ENCODE measurements at regions not wholly inside any gene's neighbourhood (a gene's known extent, or its start where the extent isn't known, plus 50 kb on each side); places are given as distances from the start of the nearest gene placed in this dataset.

DNA sequence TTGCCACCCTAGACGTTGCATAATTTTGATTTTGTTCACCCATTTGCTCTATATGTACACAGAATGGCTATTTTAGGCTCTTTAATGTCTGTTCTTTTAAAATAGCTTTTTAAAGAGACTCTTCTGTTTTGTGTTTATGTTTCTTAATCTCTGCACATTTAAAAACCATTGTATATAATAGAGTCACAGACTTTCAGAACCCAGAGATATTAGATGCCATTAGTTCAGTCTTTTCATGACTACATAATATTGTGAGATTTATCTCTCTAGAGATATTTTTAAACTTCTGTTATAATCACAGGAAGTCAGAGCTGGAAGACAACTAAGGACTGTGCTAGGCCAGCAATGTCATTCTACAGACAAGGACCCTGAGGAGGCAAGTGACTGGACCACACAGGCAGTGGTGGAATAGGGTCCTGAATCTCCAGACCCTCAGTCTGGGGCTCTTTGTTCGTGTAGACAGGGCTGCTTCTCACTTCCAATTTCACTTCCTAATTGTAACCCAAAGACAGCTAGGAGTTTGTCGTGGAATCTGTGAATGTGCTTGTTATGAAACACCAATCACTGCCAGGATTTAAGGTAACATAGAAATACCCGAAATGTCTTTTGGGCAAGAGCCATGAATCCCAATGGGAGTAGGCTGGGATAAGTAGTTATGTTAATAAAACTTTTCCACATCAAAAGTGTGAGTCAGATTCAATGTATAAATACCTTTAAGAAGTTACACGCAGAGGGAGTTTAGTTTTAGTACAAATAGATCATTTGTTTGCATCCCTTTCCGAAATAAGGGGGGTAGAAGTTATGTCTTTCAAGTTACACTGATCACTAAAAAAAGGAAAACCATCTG is 165.2 kb upstream of the ROPN1 start:
- intact Hi-C loops (cut with DNase I) = no loop called here
- Histone ChIP-seq H3K4me1 (no peaks in the 10 kb centered on the region), H3K4me3 (replicated peaks in 1 of 3) (no peak overlapping the region), H3K9me3 (no peaks in the 10 kb centered on the region), H3K36me3 (no peaks in the 10 kb centered on the region), H3K27ac (no peak overlapping the region), H3K27me3 (no peaks in the 10 kb centered on the region)
- no peak for DNase-seq
- WGBS, 2 donors = 66 to 74% methylated on average over 6 of the region's 6 CpGs
- no peak for TF ChIP-seq POLR2A (IDR thresholded peaks at IDR 0.05)
- TF ChIP-seq, protein P1, sequence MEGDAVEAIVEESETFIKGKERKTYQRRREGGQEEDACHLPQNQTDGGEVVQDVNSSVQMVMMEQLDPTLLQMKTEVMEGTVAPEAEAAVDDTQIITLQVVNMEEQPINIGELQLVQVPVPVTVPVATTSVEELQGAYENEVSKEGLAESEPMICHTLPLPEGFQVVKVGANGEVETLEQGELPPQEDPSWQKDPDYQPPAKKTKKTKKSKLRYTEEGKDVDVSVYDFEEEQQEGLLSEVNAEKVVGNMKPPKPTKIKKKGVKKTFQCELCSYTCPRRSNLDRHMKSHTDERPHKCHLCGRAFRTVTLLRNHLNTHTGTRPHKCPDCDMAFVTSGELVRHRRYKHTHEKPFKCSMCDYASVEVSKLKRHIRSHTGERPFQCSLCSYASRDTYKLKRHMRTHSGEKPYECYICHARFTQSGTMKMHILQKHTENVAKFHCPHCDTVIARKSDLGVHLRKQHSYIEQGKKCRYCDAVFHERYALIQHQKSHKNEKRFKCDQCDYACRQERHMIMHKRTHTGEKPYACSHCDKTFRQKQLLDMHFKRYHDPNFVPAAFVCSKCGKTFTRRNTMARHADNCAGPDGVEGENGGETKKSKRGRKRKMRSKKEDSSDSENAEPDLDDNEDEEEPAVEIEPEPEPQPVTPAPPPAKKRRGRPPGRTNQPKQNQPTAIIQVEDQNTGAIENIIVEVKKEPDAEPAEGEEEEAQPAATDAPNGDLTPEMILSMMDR (IDR thresholded peaks at IDR 0.05) = no peak

DNA sequence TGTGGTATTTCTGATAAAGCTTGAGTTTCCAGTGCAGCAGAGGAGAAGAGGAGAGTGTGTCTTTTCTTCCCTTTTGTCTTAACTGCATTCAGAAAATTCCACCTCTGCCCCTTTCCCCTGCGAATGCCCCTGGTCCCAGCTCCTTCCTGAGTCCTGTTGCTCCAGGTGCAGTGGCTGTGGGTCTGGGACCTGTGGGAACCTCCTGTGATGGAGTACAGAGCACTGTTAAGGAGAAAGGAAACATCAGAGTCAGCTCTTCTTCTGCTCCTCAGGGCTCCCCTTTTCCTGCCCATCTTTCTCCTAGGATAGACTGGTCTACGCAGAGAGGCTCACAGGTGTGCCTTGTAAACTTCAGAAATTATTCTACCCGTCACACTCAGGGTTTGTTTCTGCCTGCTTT is 165.8 kb upstream of the ROPN1 start:
- Histone ChIP-seq H3K27me3 (no peaks in the 10 kb centered on the region), H3K36me3 (no peaks in the 10 kb centered on the region), H3K27ac (no peak overlapping the region), H3K9me3 (no peaks in the 10 kb centered on the region), H3K4me1 (no peaks in the 10 kb centered on the region), H3K4me3 (replicated peaks in 1 of 3) (no peak overlapping the region)
- TF ChIP-seq POLR2A (IDR thresholded peaks at IDR 0.05) = no peak
- TF ChIP-seq, protein P1 (IDR thresholded peaks at IDR 0.05) = no peak
- WGBS, 2 donors = 60 to 61% methylated on average over 3 of the region's 3 CpGs
- DNase-seq = no peak
- intact Hi-C loops (cut with DNase I) = no loop called here

DNA sequence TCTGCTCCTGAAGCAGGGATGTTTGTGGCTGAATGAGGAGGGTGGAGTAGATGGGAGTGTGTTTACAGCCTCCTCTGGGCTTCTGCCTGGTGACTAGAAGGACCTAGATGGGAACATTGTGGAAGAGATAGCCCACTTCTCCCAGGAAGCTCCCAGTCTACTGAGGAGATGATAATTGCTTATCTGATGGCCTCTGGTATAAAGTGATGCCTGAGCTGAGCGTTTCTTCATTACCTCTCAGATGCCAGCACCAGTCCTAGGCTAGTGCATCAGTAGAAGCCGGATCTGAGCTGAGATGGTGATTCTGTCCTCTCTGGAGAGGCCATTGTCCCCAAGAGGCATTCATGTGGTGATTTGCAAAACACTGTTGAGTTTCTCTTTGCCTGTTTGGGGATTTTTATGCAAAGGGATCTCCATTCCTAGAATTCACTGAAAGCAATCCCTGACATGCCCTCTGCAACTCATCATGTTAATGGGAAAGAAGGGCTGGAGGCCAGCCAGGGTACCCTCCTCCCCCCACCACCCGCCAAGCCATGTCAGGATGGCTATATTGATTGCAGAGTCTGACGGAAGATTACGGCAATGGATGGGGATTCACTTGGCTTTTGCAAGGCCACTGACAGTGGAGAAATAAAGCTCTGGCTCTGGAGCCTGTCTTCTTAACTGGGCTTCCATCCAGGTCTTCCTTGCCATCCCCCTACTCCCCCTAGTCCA is 166.4 kb upstream of the ROPN1 start:
- Histone ChIP-seq H3K4me1 (no peaks in the 10 kb centered on the region), H3K36me3 (no peaks in the 10 kb centered on the region), H3K27ac (no peak overlapping the region), H3K27me3 (no peaks in the 10 kb centered on the region), H3K9me3 (no peaks in the 10 kb centered on the region), H3K4me3 (replicated peaks in 1 of 3) (no peak overlapping the region)
- intact Hi-C loops (cut with DNase I) = no loop called here
- DNase-seq = no peak
- no peak for TF ChIP-seq POLR2A (IDR thresholded peaks at IDR 0.05)
- TF ChIP-seq, protein P1 (IDR thresholded peaks at IDR 0.05) = no peak
- WGBS, 2 donors = 90 to 93% methylated on average over 5 of the region's 5 CpGs

DNA sequence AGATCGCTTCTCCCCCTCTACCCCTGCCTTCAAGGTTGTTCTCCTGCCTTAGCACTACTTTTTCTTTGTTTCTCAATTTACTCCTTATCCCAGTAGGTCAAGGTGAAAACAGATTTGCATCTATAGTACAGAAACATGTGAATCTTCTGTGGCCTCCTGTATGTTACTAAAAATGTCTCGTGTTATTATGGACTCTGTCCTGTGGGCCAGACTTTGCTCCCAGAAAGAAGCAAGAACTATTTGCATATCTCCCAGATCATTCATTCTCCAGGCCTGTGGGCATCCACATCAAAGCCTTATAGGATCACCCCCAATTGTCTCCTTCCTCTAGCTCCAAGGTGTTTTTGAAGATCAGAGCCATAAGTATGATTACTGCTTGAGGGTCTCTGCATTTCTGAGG is 169.5 kb upstream of the ROPN1 start:
- 91 to 96% methylated on average over 2 of the region's 2 CpGs for WGBS, 2 donors
- intact Hi-C loops (cut with DNase I) = no loop called here
- Histone ChIP-seq H3K27me3 (no peaks in the 10 kb centered on the region), H3K9me3 (no peaks in the 10 kb centered on the region), H3K36me3 (no peaks in the 10 kb centered on the region), H3K4me3 (replicated peaks in 1 of 3) (no peak overlapping the region), H3K4me1 (no peaks in the 10 kb centered on the region), H3K27ac (no peak overlapping the region)
- no peak for DNase-seq
- no peak for TF ChIP-seq POLR2A (IDR thresholded peaks at IDR 0.05)
- TF ChIP-seq, protein P1 (IDR thresholded peaks at IDR 0.05) = no peak

DNA sequence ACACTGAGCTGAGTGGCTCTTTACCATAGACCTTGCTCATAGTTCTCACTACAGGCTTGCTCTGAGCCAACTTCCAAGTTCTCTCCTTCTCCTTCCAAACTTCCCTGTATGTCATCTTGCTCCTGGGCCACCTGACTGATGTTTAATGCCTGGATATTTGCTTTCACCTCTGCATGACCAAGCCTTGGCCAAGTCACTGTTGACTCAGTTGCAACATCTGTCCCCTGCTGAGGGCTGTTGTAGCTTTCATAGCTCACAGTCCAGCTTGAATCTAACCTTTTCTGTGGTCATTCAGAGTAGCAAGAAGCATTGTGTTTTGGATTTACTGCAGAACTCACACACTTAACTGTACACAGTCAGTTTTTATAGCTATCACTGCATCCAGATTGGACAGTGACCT is 171.8 kb upstream of the ROPN1 start:
- no peaks in the 10 kb centered on the region for H3K36me3 ChIP-seq
- no peak for DNase-seq
- no peak overlapping the region for H3K4me3 ChIP-seq (replicated peaks in 1 of 3)
- no peaks in the 10 kb centered on the region for H3K9me3 ChIP-seq
- no peak overlapping the region for H3K27ac ChIP-seq
- no peaks in the 10 kb centered on the region for H3K4me1 ChIP-seq
- H3K27me3 ChIP-seq = no peaks in the 10 kb centered on the region
- intact Hi-C loops (cut with DNase I) = no loop called here
- TF ChIP-seq POLR2A (IDR thresholded peaks at IDR 0.05) = no peak
- TF ChIP-seq, protein P1 (IDR thresholded peaks at IDR 0.05) = no peak

All from thyroid gland (tissue), 4 donors.